Loucy (cell line): ENCODE measurements at regions not wholly inside any gene's neighbourhood (a gene's known extent, or its start where the extent isn't known, plus 50 kb on each side); places are given as distances from the start of the nearest gene placed in this dataset.

ENCODE experiments used
- H2AFZ ChIP-seq: fragments of 200-600 bp; sonication (generic); 2 replicates; pipeline ENCODE4 v1.6.0; 2016; ENCODE audit warnings: antibody characterized with exemption, mild to moderate bottlenecking, low read length, moderate library complexity
- H3F3A ChIP-seq: fragments of 200-600 bp; 2 replicates; pipeline ENCODE4 v1.6.0; 2016; ENCODE audit warnings: antibody characterized with exemption, low read depth, mild to moderate bottlenecking
- H3K27me3 ChIP-seq: fragments of 200-600 bp; sonication (generic); 2 replicates; pipeline ENCODE4 v1.6.1; 2014; ENCODE audit warnings: low read length, mild to moderate bottlenecking; ENCODE audit not compliant: insufficient read depth, poor library complexity, severe bottlenecking
- H3K36me3 ChIP-seq: fragments of 200-600 bp; sonication (generic); 2 replicates; pipeline ENCODE4 v1.6.1; 2016; ENCODE audit warnings: low read length; ENCODE audit not compliant: insufficient read depth
- H3K4me1 ChIP-seq: fragments of 200-600 bp; sonication (generic); 2 replicates; pipeline ENCODE4 v1.5.1; 2014; ENCODE audit warnings: low read length, mild to moderate bottlenecking; ENCODE audit not compliant: insufficient read depth, poor library complexity, severe bottlenecking
- H3K4me2 ChIP-seq: fragments of 200-600 bp; sonication (generic); 2 replicates; pipeline ENCODE4 v1.6.0; 2014; ENCODE audit warnings: antibody characterized with exemption, low read length, low read depth, mild to moderate bottlenecking; ENCODE audit not compliant: poor library complexity, severe bottlenecking
- H3K4me3 ChIP-seq: fragments of 200-600 bp; sonication (generic); 2 replicates; pipeline ENCODE4 v1.5.1; 2014; ENCODE audit warnings: low read length, mild to moderate bottlenecking, mixed read lengths; ENCODE audit not compliant: poor library complexity, severe bottlenecking
- H3K79me2 ChIP-seq: fragments of 200-600 bp; sonication (generic); 2 replicates; pipeline ENCODE4 v1.6.1; 2014; ENCODE audit warnings: low read length; ENCODE audit not compliant: insufficient read depth
- H3K9ac ChIP-seq: fragments of 200-600 bp; sonication (generic); 2 replicates; pipeline ENCODE4 v1.6.0; 2014; ENCODE audit warnings: mild to moderate bottlenecking, low read depth, low read length, moderate library complexity; ENCODE audit not compliant: poor library complexity, severe bottlenecking
- H3K9me2 ChIP-seq: fragments of 200-600 bp; sonication (generic); replicated peaks from 2 replicates; pipeline ENCODE4 v1.6.1; 2016; ENCODE audit warnings: low read depth, low read length, mixed read lengths
- H3K9me3 ChIP-seq: fragments of 200-600 bp; sonication (generic); 2 replicates; pipeline ENCODE4 v1.6.1; 2014; ENCODE audit warnings: mild to moderate bottlenecking, antibody characterized with exemption, low read length, low read depth; ENCODE audit not compliant: insufficient read depth
- H4K20me1 ChIP-seq: fragments of 200-600 bp; sonication (generic); 2 replicates; pipeline ENCODE4 v1.6.0; 2014; ENCODE audit warnings: antibody characterized with exemption, low read length, mild to moderate bottlenecking; ENCODE audit not compliant: insufficient read depth, poor library complexity, severe bottlenecking
- EZH2phosphoT487 ChIP-seq: fragments of 200-600 bp; IDR thresholded peaks from 2 replicates; pipeline ENCODE4 v1.6.1; 2018; ENCODE audit warnings: antibody characterized with exemption, mild to moderate bottlenecking, moderate library complexity, borderline replicate concordance
- TF ChIP-seq, protein P1 (sequence below): fragments of 200-600 bp; sonication (generic); conservative IDR thresholded peaks from 2 replicates; pipeline ENCODE4 v1.5.1; 2014; ENCODE audit warnings: mild to moderate bottlenecking, antibody characterized with exemption, low read length

DNA sequence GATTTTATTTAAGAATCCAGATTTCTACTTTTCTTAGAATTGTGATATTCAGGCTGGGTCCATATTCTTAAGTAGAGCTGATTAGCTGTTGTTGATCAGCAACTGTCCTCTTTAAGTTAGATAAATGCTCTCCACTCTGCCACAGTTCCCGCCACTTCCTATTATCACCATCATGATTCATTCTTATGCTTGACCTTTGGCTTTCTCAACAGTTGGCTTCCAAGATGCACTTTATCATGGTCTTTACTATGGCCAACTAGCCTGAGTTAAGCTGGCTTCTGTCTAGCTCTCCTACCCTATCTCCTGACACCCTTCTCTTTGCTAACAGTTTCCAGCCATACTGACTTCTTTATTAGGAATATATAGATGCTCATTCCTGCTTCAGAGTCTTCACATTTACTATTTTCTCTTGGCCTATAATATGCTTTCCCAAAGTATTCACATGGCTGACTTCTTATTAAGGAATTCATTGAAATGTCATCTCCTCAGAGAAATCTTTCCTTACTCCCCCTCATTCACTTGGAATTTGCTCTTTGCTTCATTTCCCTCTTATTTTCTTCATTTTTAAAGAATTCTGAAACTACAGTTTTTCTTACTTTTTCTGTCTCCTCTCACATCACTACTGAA, 149.0 kb upstream of the IGF1 start:
- H3F3A ChIP-seq, result no peaks in the 10 kb centered on the region
- H3K4me1 ChIP-seq, result no peaks in the 10 kb centered on the region
- no peak overlapping the region for H3K9ac ChIP-seq
- H3K27me3 ChIP-seq, result no peaks in the 10 kb centered on the region
- no peaks in the 10 kb centered on the region for H4K20me1 ChIP-seq
- no peak overlapping the region for H3K4me2 ChIP-seq
- no peaks in the 10 kb centered on the region for H3K9me2 ChIP-seq
- H2AFZ ChIP-seq, result no peak overlapping the region
- H3K79me2 ChIP-seq, result no peaks in the 10 kb centered on the region
- no peak overlapping the region for H3K4me3 ChIP-seq
- TF ChIP-seq, protein P1, sequence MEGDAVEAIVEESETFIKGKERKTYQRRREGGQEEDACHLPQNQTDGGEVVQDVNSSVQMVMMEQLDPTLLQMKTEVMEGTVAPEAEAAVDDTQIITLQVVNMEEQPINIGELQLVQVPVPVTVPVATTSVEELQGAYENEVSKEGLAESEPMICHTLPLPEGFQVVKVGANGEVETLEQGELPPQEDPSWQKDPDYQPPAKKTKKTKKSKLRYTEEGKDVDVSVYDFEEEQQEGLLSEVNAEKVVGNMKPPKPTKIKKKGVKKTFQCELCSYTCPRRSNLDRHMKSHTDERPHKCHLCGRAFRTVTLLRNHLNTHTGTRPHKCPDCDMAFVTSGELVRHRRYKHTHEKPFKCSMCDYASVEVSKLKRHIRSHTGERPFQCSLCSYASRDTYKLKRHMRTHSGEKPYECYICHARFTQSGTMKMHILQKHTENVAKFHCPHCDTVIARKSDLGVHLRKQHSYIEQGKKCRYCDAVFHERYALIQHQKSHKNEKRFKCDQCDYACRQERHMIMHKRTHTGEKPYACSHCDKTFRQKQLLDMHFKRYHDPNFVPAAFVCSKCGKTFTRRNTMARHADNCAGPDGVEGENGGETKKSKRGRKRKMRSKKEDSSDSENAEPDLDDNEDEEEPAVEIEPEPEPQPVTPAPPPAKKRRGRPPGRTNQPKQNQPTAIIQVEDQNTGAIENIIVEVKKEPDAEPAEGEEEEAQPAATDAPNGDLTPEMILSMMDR, result no peak
- no peak for TF ChIP-seq EZH2phosphoT487
- no peaks in the 10 kb centered on the region for H3K36me3 ChIP-seq
- H3K9me3 ChIP-seq, result peaks cover 7% of the 10 kb centered on the region; the same call in 1 of the 2 replicates

GRCh38 chr12:102625819-102626218, 145.5 kb upstream of the IGF1 start:
- no peak overlapping the region for H2AFZ ChIP-seq
- TF ChIP-seq EZH2phosphoT487, result no peak
- TF ChIP-seq, protein P1, result no peak
- H3K4me1 ChIP-seq, result no peaks in the 10 kb centered on the region
- no peaks in the 10 kb centered on the region for H3K27me3 ChIP-seq
- H3K4me2 ChIP-seq, result no peak overlapping the region
- peaks cover 7% of the 10 kb centered on the region; the same call in 1 of the 2 replicates for H3K9me3 ChIP-seq
- no peaks in the 10 kb centered on the region for H3K9me2 ChIP-seq
- no peaks in the 10 kb centered on the region for H3K79me2 ChIP-seq
- no peaks in the 10 kb centered on the region for H3F3A ChIP-seq
- no peak overlapping the region for H3K9ac ChIP-seq
- no peak overlapping the region for H3K4me3 ChIP-seq
- no peaks in the 10 kb centered on the region for H4K20me1 ChIP-seq
- H3K36me3 ChIP-seq, result no peaks in the 10 kb centered on the region

DNA sequence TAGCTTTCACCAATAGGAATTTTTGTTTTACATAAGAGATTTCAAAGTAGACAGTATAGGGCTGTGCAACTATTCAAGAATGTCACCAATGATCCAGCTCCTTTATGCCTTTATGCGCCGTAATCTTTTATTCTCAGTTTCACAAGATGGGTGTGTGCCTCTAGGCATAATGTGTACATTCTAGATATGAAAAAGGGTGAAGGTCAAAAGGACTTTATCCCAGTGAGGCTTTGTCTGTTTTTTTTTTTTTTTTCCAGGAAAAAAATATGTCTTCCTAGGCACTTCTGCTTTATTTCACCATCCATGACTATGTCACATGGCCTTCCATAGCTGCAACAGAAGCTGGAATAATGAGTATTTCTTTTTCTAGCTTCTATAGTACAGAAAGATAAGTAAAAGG, 142.3 kb upstream of the IGF1 start:
- Histone ChIP-seq H2AFZ (no peak overlapping the region), H3K9ac (no peak overlapping the region), H3K4me2 (no peak overlapping the region), H3F3A (no peaks in the 10 kb centered on the region), H3K9me3 (peaks cover 5% of the 10 kb centered on the region; the same call in 1 of the 2 replicates), H3K36me3 (no peaks in the 10 kb centered on the region), H3K79me2 (no peaks in the 10 kb centered on the region), H3K27me3 (no peaks in the 10 kb centered on the region), H4K20me1 (no peaks in the 10 kb centered on the region), H3K9me2 (no peaks in the 10 kb centered on the region), H3K4me1 (no peaks in the 10 kb centered on the region), H3K4me3 (no peak overlapping the region)
- TF ChIP-seq, protein P1, result no peak
- TF ChIP-seq EZH2phosphoT487, result no peak
